ENCODE measurements at regions not wholly inside any gene's neighbourhood (a gene's known extent, or its start where the extent isn't known, plus 50 kb on each side); places are given as distances from the start of the nearest gene placed in this dataset.
"Not testable (repeated sequence)": the region's sequence is repeated elsewhere in the genome, so short reads cannot be mapped to it uniquely, and the experiment has no call there.

DNA sequence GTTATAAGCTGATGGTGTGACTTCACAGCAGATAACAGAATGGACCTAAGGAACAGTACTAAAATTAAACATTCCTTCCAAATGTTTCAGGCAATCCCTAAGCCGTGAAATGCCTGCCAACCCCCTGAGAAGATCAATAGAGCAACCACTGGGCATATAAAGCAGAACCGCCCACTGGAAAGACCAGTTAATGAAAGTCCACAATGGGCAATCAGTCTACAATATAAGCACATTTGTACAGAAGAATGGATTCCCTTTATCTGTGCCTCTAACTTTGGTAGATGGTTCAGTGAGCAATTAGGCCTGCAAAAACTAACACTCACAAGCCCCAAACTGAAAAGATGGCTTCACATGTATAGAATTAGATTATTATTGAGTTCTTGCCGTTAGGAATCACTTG, 286.6 kb downstream of the UBE3D start:
- Histone ChIP-seq H3K27me3 (no peaks in the 10 kb centered on the region), H3K36me3 (no peaks in the 10 kb centered on the region), H3K4me3 (no peak overlapping the region), H3K9me3 (no peaks in the 10 kb centered on the region)
- no peak for DNase-seq

GRCh38 chr6:82780334-82780733, 285.3 kb downstream of the UBE3D start:
- Histone ChIP-seq H3K27me3 (no peaks in the 10 kb centered on the region), H3K36me3 (no peaks in the 10 kb centered on the region), H3K4me3 (no peak overlapping the region), H3K9me3 (no peaks in the 10 kb centered on the region)
- DNase-seq: no peak

- Histone ChIP-seq H3K27me3 (no peaks in the 10 kb centered on the region), H3K36me3 (no peaks in the 10 kb centered on the region), H3K9me3 (no peaks in the 10 kb centered on the region), H3K4me3 (no peak overlapping the region)
- no peak for DNase-seq
Measured at GRCh38 chr6:82781620-82782204, 283.9 kb downstream of the UBE3D start.

DNA sequence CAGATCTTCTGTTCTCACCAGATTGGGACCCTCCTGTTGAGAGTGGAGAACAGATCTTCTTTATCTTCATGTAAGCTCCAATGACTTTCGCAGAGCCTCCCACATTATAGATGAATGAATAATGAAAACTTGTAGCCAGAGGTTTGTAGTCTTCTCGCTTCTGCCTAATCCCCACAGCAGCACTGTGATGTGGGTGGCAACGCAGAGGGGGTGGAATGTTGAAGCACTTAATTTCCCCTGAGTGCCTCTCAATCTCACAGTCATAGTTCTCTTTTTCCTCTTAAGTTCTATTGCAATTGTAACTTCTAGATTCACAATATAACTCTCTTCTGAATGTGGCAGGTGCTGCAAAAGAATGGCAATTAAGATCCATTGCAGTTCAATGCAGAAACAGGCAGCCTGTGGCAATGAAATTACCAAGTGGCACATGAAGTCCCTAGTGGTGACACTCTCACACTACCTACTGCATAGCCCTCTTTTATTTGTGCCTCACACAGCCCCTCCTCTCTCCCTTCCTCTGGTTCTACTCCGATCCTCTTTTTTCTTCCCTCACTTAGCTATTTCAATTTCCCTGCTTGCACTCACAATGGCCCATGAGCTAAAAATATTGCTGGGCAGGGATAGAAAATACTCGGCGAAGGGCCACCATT, 281.9 kb downstream of the UBE3D start:
- Histone ChIP-seq H3K4me3 (no peak overlapping the region), H3K36me3 (no peaks in the 10 kb centered on the region), H3K27me3 (no peaks in the 10 kb centered on the region), H3K9me3 (no peaks in the 10 kb centered on the region)
- no peak for DNase-seq

DNA sequence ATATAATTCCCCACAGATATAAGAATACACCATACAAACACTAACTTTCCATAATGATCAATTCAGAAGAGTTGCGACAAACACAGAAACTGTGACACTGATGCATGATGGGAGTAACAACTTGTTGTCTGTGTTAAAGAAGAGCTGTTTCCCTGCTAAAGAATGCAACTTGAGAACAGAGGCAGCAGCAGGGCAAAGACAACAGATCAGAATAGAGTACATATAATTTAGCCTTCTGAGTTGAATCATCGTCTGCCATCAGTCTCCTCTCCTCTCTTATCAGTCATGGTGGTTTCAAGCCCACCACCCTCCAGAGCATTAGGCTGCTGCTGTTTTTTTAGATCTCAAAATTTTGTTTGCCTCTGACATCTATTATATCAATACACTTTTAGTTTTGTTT, 280.4 kb downstream of the UBE3D start:
- Histone ChIP-seq H3K9me3 (no peaks in the 10 kb centered on the region), H3K36me3 (no peaks in the 10 kb centered on the region), H3K4me3 (no peak overlapping the region), H3K27me3 (no peaks in the 10 kb centered on the region)
- DNase-seq: no peak

DNA sequence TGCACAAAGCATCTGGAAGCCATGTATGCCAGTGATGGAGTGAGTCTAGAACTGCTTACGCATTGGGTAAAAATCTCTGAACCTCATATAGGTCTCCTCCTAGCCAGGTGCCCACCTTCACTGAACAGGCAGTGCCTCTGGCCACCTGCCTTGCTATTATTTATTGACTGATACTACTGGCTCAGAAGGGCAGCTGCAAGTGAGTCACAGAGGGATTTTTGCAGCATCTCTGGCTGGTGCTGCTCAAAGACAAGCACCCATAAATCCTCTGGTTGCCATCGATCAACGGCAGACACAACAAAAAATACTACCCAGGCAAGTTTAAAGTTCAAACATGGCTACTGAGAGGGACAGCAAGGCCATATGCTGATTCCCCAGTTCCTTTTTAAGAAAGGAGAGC, 279.4 kb downstream of the UBE3D start:
- DNase-seq: no peak
- Histone ChIP-seq H3K27me3 (no peaks in the 10 kb centered on the region), H3K9me3 (no peaks in the 10 kb centered on the region), H3K4me3 (no peak overlapping the region), H3K36me3 (no peaks in the 10 kb centered on the region)

- Histone ChIP-seq H3K4me3 (no peak overlapping the region), H3K36me3 (no peaks in the 10 kb centered on the region), H3K9me3 (no peaks in the 10 kb centered on the region), H3K27me3 (no peaks in the 10 kb centered on the region)
- no peak for DNase-seq
Measured at GRCh38 chr6:82795940-82796339, 269.7 kb downstream of the UBE3D start.

DNA sequence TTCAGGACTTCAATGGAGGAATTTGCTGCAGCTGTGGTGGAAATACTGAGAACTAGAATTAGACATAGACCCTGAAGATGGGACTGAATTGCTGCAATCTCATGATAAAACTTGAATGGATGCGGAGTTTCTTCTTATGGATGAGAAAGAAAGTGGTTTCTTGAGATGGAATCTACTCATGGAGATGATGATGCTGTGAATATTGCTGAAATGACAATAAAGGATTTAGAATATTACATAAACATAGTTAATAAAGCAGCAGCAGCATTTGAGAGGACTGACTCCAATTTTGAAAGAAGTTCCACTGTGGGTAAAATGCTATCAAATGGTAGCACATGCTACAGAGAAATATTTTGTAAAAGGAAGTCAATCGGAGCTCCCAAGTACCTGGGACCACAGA, 264.6 kb downstream of the UBE3D start:
- Histone ChIP-seq H3K9me3 (no peaks in the 10 kb centered on the region), H3K27me3 (no peaks in the 10 kb centered on the region), H3K4me3 (no peak overlapping the region), H3K36me3 (no peaks in the 10 kb centered on the region)
- no peak for DNase-seq

GRCh38 chr6:82816243-82816642, 249.4 kb downstream of the UBE3D start:
- not testable (repeated sequence) for DNase-seq, H3K27me3 ChIP-seq, H3K36me3 ChIP-seq, H3K9me3 ChIP-seq, H3K4me3 ChIP-seq

DNA sequence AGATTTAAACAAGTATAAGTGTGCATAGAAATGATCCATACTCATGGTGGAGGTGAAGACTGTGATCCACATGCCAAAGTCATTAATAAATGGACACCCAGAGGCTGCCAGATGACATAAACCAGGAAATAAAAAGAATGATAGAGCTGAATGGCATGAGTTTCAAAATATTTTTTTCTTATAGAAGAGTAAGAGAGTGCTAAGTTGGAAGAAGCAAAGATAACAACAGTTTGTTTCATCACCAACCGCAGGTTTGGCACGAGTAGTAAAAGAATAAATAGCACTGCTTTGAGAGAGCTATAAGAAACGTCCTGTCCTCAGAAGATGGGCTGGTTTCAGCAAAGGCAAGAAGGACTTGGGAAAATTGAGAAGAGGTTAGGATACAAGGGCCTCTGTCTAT, 246.9 kb downstream of the UBE3D start:
- H3K27me3 ChIP-seq: no peaks in the 10 kb centered on the region
- no peaks in the 10 kb centered on the region for H3K36me3 ChIP-seq
- H3K9me3 ChIP-seq: no peaks in the 10 kb centered on the region; the same call in 1 of the 2 replicates
- DNase-seq: peak; percentile 61
- no peak overlapping the region for H3K4me3 ChIP-seq

DNA sequence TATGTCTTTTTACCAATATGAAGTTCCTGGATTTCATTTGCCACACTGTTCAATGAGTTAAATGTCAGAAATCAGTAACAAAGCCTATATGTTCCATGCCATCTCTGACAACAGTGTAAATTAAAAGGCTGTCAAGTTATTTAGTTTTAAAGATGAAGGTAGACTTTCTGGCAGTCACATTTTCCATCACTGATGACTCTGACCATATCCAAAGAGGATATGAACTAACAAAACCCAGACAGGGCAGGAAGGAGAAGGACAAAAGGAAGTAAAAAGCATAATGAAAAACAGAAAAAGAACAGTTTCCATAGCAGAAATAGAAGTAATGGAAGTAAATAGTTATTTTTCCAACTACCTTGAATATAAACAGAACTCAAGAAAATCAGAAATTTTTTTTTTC, 242.3 kb downstream of the UBE3D start:
- Histone ChIP-seq H3K36me3 (no peaks in the 10 kb centered on the region), H3K27me3 (no peaks in the 10 kb centered on the region), H3K4me3 (no peak overlapping the region), H3K9me3 (no peaks in the 10 kb centered on the region; the same call in 1 of the 2 replicates)
- no peak for DNase-seq

GRCh38 chr6:82832811-82833210, 232.8 kb downstream of the UBE3D start:
- H3K4me3 ChIP-seq: no peak overlapping the region
- H3K9me3 ChIP-seq: no peaks in the 10 kb centered on the region
- H3K36me3 ChIP-seq: no peaks in the 10 kb centered on the region
- no peaks in the 10 kb centered on the region for H3K27me3 ChIP-seq
- DNase-seq: no peak

DNA sequence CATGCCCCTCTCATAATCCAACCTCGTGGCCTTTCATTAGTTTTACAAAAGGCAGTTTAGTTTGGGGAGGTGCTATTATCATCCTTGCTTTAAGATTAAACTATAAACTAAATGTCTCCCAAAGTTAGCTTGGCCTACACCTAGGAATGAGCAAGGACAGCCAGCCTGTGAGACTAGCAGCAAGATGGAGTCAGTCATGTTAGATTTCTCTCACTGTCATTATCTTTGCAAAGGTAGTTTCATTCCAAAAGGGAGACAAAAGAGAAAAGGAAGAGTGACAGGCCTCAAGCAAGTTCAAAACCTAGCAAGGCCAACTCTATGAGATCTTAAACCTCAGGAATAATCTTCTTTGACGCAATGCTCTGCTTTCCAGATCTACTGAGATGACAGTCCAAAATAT, 232.2 kb downstream of the UBE3D start:
- DNase-seq: no peak
- Histone ChIP-seq H3K27me3 (no peaks in the 10 kb centered on the region), H3K36me3 (no peaks in the 10 kb centered on the region), H3K4me3 (no peak overlapping the region), H3K9me3 (no peaks in the 10 kb centered on the region)

- Histone ChIP-seq H3K9me3 (no peaks in the 10 kb centered on the region), H3K4me3 (no peak overlapping the region), H3K36me3 (no peaks in the 10 kb centered on the region), H3K27me3 (no peaks in the 10 kb centered on the region)
- no peak for DNase-seq
Measured at GRCh38 chr6:82836022-82836575, 229.5 kb downstream of the UBE3D start.

- no peaks in the 10 kb centered on the region for H3K9me3 ChIP-seq
- H3K4me3 ChIP-seq: no peak overlapping the region
- DNase-seq: no peak
- no peaks in the 10 kb centered on the region for H3K27me3 ChIP-seq
- no peaks in the 10 kb centered on the region for H3K36me3 ChIP-seq
Measured at GRCh38 chr6:82840571-82840970, 225.1 kb downstream of the UBE3D start.

GRCh38 chr6:82841309-82841708, 224.3 kb downstream of the UBE3D start:
- no peaks in the 10 kb centered on the region for H3K36me3 ChIP-seq
- no peaks in the 10 kb centered on the region for H3K9me3 ChIP-seq
- no peak for DNase-seq
- no peaks in the 10 kb centered on the region for H3K27me3 ChIP-seq
- H3K4me3 ChIP-seq: no peak overlapping the region

Measured in MG63 (cell line).